ENCODE measurements at regions not wholly inside any gene's neighbourhood (a gene's known extent, or its start where the extent isn't known, plus 50 kb on each side); places are given as distances from the start of the nearest gene placed in this dataset.
"Not testable (repeated sequence)": the region's sequence is repeated elsewhere in the genome, so short reads cannot be mapped to it uniquely, and the experiment has no call there.

DNA sequence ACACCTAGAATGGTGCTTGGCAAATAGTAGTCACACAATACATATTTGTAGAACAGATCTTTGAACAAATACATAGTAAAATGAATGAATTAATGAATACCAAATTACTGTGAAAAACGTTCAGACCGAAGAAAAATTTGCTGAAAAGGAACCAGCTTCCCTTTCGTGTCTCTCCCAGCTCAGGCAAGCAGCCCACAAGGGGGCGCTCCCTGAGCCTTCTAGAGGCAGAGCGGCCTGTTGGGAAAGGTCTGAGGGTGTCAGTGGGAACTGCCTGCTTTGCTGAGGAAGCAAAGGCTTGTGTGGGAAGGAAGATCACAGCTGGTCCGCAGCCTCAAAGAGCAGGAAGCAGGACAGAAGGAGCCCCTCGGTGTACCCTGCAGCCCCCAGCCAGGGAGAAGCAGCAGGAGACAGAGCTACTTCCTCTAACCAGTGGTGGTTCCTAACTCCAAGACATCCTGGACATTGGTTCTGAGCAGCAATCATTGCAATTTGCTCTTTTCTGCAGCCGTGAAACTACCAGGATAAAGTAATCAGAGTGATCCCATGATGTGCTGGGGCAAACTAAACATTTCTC lies 231.1 kb downstream of the ANKRD30B start:
- Mint-ChIP-seq H3K4me1 (no peaks in the 10 kb centered on the region), H3K27ac (no peak overlapping the region), H3K36me3 (peaks cover 79% of the 10 kb centered on the region), H3K4me3 (no peak overlapping the region), H3K9me3 (peaks cover 75% of the 10 kb centered on the region), H3K27me3 (ENCODE audit: low read depth) (peaks cover 9% of the 10 kb centered on the region)
- ChIA-PET POLR2A (no interaction called here), CTCF (no interaction called here)
- DNase-seq (ENCODE audit: low spot score) = peak; percentile 19
- no peak for ATAC-seq
- TF ChIP-seq SMAD3 (CRISPR knock-in tag; IDR thresholded peaks at IDR 0.05; ENCODE audit: borderline replicate concordance) = no peak
- TF ChIP-seq NFATC4 (CRISPR knock-in tag; IDR thresholded peaks at IDR 0.05) = no peak
- no peak for TF ChIP-seq ZNF317 (CRISPR knock-in tag; IDR thresholded peaks at IDR 0.05; ENCODE audit: borderline replicate concordance, low read depth)

DNA sequence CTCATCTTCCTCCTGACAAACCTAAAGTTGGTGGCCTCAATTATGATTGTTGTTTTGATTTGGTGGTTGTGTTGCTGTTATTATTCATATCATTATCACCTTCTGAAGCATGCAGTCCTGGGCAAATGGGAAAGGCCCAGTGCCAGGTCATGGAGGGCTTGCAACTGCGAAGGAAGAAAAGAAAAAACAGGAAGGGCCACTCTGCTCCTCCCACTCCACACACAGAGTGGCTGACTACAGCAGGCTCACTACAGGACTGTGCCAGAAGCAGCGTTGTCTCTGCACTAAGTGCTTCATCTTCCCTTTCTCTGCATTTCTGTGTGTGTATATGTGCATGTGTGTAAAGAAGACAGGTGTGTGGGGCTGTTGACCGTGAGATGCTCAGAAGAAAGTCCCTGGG lies 231.9 kb downstream of the ANKRD30B start:
- H3K27ac Mint-ChIP-seq = no peak overlapping the region
- ChIA-PET CTCF (no interaction called here), POLR2A (no interaction called here)
- no peaks in the 10 kb centered on the region for H3K4me1 Mint-ChIP-seq
- H3K27me3 Mint-ChIP-seq (ENCODE audit: low read depth) = peaks cover 9% of the 10 kb centered on the region
- DNase-seq (ENCODE audit: low spot score) (no peak), ATAC-seq (no peak)
- H3K9me3 Mint-ChIP-seq = peaks cover 74% of the 10 kb centered on the region
- H3K4me3 Mint-ChIP-seq = no peak overlapping the region
- TF ChIP-seq, protein P1, sequence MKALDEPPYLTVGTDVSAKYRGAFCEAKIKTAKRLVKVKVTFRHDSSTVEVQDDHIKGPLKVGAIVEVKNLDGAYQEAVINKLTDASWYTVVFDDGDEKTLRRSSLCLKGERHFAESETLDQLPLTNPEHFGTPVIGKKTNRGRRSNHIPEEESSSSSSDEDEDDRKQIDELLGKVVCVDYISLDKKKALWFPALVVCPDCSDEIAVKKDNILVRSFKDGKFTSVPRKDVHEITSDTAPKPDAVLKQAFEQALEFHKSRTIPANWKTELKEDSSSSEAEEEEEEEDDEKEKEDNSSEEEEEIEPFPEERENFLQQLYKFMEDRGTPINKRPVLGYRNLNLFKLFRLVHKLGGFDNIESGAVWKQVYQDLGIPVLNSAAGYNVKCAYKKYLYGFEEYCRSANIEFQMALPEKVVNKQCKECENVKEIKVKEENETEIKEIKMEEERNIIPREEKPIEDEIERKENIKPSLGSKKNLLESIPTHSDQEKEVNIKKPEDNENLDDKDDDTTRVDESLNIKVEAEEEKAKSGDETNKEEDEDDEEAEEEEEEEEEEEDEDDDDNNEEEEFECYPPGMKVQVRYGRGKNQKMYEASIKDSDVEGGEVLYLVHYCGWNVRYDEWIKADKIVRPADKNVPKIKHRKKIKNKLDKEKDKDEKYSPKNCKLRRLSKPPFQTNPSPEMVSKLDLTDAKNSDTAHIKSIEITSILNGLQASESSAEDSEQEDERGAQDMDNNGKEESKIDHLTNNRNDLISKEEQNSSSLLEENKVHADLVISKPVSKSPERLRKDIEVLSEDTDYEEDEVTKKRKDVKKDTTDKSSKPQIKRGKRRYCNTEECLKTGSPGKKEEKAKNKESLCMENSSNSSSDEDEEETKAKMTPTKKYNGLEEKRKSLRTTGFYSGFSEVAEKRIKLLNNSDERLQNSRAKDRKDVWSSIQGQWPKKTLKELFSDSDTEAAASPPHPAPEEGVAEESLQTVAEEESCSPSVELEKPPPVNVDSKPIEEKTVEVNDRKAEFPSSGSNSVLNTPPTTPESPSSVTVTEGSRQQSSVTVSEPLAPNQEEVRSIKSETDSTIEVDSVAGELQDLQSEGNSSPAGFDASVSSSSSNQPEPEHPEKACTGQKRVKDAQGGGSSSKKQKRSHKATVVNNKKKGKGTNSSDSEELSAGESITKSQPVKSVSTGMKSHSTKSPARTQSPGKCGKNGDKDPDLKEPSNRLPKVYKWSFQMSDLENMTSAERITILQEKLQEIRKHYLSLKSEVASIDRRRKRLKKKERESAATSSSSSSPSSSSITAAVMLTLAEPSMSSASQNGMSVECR (CRISPR knock-in tag; IDR thresholded peaks at IDR 0.05; ENCODE audit: borderline replicate concordance) = no peak
- TF ChIP-seq CREM (CRISPR knock-in tag; IDR thresholded peaks at IDR 0.05) (no peak), MYBL2 (CRISPR knock-in tag; IDR thresholded peaks at IDR 0.05) (no peak), SP1 (CRISPR knock-in tag; conservative IDR thresholded peaks at IDR 0.05) (no peak), RORB (CRISPR knock-in tag; IDR thresholded peaks at IDR 0.05) (no peak)
- TF ChIP-seq, protein P2, sequence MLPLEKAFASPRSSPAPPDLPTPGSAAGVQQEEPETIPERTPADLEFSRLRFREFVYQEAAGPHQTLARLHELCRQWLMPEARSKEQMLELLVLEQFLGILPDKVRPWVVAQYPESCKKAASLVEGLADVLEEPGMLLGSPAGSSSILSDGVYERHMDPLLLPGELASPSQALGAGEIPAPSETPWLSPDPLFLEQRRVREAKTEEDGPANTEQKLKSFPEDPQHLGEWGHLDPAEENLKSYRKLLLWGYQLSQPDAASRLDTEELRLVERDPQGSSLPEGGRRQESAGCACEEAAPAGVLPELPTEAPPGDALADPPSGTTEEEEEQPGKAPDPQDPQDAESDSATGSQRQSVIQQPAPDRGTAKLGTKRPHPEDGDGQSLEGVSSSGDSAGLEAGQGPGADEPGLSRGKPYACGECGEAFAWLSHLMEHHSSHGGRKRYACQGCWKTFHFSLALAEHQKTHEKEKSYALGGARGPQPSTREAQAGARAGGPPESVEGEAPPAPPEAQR (CRISPR knock-in tag; IDR thresholded peaks at IDR 0.05) = no peak
- TF ChIP-seq, protein P3, sequence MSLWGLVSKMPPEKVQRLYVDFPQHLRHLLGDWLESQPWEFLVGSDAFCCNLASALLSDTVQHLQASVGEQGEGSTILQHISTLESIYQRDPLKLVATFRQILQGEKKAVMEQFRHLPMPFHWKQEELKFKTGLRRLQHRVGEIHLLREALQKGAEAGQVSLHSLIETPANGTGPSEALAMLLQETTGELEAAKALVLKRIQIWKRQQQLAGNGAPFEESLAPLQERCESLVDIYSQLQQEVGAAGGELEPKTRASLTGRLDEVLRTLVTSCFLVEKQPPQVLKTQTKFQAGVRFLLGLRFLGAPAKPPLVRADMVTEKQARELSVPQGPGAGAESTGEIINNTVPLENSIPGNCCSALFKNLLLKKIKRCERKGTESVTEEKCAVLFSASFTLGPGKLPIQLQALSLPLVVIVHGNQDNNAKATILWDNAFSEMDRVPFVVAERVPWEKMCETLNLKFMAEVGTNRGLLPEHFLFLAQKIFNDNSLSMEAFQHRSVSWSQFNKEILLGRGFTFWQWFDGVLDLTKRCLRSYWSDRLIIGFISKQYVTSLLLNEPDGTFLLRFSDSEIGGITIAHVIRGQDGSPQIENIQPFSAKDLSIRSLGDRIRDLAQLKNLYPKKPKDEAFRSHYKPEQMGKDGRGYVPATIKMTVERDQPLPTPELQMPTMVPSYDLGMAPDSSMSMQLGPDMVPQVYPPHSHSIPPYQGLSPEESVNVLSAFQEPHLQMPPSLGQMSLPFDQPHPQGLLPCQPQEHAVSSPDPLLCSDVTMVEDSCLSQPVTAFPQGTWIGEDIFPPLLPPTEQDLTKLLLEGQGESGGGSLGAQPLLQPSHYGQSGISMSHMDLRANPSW (CRISPR knock-in tag; conservative IDR thresholded peaks at IDR 0.05; ENCODE audit: low read depth) = no peak
- TF ChIP-seq, protein P4, sequence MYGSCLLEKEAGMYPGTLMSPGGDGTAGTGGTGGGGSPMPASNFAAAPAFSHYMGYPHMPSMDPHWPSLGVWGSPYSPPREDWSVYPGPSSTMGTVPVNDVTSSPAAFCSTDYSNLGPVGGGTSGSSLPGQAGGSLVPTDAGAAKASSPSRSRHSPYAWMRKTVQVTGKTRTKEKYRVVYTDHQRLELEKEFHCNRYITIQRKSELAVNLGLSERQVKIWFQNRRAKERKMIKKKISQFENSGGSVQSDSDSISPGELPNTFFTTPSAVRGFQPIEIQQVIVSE (CRISPR knock-in tag; IDR thresholded peaks at IDR 0.05; ENCODE audit: borderline replicate concordance) = no peak
- H3K36me3 Mint-ChIP-seq = peaks cover 73% of the 10 kb centered on the region

DNA sequence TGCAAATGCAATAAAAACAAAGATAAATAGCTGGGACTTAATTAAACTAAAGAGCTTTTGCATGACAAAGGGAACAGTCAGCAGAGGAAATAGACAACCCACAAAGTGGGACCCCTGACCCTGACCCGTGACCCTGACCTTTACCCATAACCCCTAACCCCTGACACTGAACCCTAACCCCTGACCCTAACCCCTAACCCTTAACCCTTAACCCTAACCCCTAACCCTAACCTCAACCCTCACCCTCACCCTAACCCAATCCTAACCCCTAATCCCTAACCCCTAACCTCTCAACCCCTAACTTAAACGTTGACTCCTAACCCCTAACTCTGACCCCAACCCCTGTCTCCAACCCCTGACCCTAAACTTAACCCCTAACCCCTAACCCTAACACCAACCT lies 236.6 kb downstream of the ANKRD30B start:
- Mint-ChIP-seq H3K36me3 (peaks cover 63% of the 10 kb centered on the region), H3K9me3 (peaks cover 75% of the 10 kb centered on the region)
- H3K4me1 Mint-ChIP-seq; ATAC-seq; POLR2A ChIA-PET; H3K4me3 Mint-ChIP-seq; DNase-seq (ENCODE audit: low spot score); H3K27ac Mint-ChIP-seq; H3K27me3 Mint-ChIP-seq (ENCODE audit: low read depth); CTCF ChIA-PET: not testable (repeated sequence)

DNA sequence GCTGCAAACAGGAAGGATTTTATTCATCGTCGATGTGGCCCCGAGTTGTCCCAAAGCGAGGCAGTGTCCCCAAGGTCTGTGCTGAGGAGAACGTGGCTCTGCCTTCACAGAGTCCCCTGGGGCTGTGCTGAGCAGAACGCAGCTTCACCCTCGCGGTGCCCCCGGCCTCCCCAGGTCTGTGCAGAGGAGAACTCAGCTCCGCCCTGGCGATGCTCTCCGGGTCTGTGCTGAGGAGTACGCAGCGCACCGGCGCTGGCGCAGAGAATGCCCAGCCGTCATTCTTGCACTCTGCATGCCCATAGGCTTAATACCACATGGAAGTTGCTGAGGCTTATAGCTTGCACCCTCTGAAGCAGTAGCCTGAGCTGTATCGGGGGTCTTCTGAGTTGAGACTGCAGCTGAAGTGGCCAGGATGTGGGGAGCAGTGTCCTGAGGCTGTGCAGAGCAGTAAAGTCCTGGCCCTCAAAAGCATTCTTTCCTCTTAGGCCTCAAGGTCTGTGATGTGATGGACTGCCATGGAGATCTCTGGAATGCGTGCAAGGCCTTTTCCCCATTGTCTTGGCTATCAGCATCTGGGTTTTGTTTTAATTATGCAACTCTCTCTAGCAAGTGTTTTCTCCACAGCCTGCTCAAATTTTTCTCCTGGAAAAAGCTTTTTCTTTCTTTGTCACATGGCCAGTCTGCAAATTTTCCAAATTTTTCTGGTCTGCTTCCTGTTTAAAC lies 237.5 kb downstream of the ANKRD30B start:
- peaks cover 68% of the 10 kb centered on the region for H3K9me3 Mint-ChIP-seq
- DNase-seq (ENCODE audit: low spot score); CTCF ChIA-PET; ATAC-seq; H3K27me3 Mint-ChIP-seq (ENCODE audit: low read depth); H3K4me1 Mint-ChIP-seq; POLR2A ChIA-PET; H3K27ac Mint-ChIP-seq; H3K4me3 Mint-ChIP-seq: not testable (repeated sequence)
- peaks cover 58% of the 10 kb centered on the region for H3K36me3 Mint-ChIP-seq

DNA sequence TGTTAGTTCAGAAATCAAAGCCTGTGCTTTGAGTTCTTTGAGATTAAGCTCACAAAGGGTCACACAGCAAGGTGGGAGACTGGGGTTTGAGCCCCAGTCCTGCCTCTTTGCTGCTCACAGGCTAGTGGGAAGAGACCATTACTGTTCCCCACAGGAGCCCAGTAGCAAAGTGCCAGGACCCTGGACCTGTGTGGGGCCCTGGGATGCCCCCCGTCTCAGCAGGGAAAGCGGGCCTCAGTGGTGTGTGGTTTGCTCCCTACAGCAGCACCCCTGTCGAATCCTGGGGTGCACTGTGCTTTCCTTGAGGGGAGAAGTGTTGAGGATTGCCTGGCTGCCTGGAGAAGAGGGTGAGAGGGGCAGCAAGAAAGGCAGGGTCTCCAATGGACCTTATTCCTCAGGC lies 239.4 kb downstream of the ANKRD30B start:
- CTCF ChIA-PET; H3K27ac Mint-ChIP-seq; H3K4me3 Mint-ChIP-seq; DNase-seq (ENCODE audit: low spot score); H3K27me3 Mint-ChIP-seq (ENCODE audit: low read depth); ATAC-seq; POLR2A ChIA-PET; H3K4me1 Mint-ChIP-seq: not testable (repeated sequence)
- peaks cover 52% of the 10 kb centered on the region for H3K9me3 Mint-ChIP-seq
- H3K36me3 Mint-ChIP-seq = peaks cover 44% of the 10 kb centered on the region

DNA sequence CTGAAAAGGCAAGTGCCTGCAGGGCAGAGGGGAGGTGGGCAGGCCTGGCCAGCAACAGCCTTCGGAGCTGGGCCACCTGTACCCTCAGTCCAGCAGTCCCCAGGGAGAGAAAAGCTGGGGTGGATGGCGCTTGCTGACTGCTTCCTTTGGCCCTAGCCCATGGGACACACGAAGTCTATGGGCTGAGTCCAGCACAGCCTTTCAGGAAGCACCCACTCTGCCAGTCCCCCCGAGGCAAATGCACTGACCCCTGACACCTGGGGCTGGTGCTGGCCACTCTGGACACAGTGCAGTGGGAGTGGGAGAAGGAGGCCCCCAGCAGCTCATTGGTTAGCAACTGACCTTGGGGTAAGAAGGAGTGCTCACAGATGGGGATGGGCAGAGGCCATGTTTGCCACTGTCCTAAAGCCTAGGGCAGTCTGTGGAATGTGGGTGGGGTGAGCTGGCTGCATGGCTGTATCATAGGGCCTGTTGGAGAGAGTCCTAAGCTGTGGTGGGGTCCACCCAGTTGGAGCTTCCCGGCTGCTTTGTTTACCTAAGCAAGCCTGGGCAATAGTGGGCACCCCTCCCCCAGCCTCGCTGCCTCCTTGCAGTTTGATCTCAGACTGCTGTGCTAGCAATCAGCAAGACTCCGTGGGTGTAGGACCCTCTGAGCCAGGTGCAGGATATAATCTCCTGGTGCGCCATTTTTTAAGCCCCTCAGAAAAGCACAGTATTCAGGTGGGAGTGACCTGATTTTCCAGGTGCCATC lies 240.2 kb downstream of the ANKRD30B start:
- peaks cover 37% of the 10 kb centered on the region for H3K36me3 Mint-ChIP-seq
- H3K27ac Mint-ChIP-seq; DNase-seq (ENCODE audit: low spot score); CTCF ChIA-PET; H3K4me1 Mint-ChIP-seq; H3K27me3 Mint-ChIP-seq (ENCODE audit: low read depth); POLR2A ChIA-PET; ATAC-seq; H3K4me3 Mint-ChIP-seq: not testable (repeated sequence)
- peaks cover 45% of the 10 kb centered on the region for H3K9me3 Mint-ChIP-seq

Data from WTC11 (cell line).